HEK293T (cell line): ENCODE measurements at regions not wholly inside any gene's neighbourhood (a gene's known extent, or its start where the extent isn't known, plus 50 kb on each side); places are given as distances from the start of the nearest gene placed in this dataset.

Experiments
- ARNT ChIP-seq: fragments of 450-650 bp; IDR thresholded peaks from 2 replicates; pipeline ENCODE4 v1.6.1; 2017; ENCODE audit warnings: mild to moderate bottlenecking
- BHLHE40 ChIP-seq: fragments of 450-650 bp; IDR thresholded peaks from 2 replicates; pipeline ENCODE4 v1.6.1; 2016; ENCODE audit warnings: mild to moderate bottlenecking, moderate library complexity, borderline replicate concordance
- SUZ12 ChIP-seq: fragments of 450-650 bp; IDR thresholded peaks from 2 replicates; pipeline ENCODE4 v1.6.1; 2016; ENCODE audit warnings: mild to moderate bottlenecking

DNA sequence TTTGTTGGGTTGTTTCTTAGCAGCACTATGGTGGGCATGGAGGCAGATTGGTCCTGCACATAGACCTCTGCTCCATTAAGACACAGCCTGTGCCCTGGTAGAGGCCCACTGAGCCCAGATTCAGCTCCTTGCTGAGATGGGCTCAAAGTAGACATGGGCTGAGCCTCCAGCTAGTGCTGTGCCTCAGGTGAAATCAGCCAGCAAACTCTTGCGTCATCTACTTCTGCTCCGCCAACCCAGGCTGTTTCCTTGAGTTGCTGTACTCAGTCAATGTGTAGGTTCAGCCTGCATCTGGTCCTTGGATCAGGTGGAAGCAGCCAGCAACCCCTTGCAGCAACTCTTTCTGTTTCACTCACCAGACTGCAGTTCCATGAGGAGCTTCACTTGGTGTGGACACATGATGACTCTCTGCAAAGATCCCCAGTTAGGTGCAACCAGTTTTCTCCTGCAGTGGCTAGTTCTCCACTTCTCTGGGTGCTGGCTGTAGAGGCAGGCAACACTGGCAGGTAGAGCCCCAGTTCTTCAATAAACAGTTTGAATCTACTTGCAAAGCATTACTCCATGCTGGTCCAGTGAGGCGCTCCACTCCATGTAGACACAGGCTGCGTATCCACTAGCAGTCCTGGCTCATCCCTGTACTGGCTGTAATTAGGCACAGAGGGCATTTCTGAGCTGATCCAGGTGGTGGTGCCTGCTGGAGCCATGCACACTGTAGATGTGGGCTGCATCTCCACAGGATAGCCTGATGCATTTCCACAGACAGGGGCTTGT, 199.0 kb upstream of the MAMLD1 start:
- TF ChIP-seq ARNT (no peak), BHLHE40 (no peak), SUZ12 (no peak)
